RWPE1 (cell line): ENCODE measurements at regions not wholly inside any gene's neighbourhood (a gene's known extent, or its start where the extent isn't known, plus 50 kb on each side); places are given as distances from the start of the nearest gene placed in this dataset.

Source experiments
- CTCF ChIA-PET: fragments of 350-600 bp; sonication (Branson Sonifier 250); formaldehyde crosslinking; extraction: SDS; loops from one replicate; lab custom pipeline; 2021; lab: Yijun Ruan, JAX
- POLR2A ChIA-PET: fragments of 400-600 bp; formaldehyde crosslinking; extraction: SDS; loops from one replicate; lab custom pipeline; 2020; ENCODE audit warnings: antibody characterized with exemption; ENCODE audit not compliant: low non-redundant PET; lab: Yijun Ruan, JAX
- DNase-seq: peaks from one replicate; pipeline ENCODE4 v3.0.0; 2012; ENCODE audit warnings: low spot score
- H3K27ac ChIP-seq: fragments of 450-650 bp; 2 replicates; pipeline ENCODE4 v1.5.1; 2017
- CTCF ChIP-seq: fragments of 450-650 bp; conservative IDR thresholded peaks from 2 replicates; pipeline ENCODE4 v1.5.1; 2017; ENCODE audit warnings: low read depth, mild to moderate bottlenecking

- H3K27ac ChIP-seq: no peak overlapping the region
- no peak for DNase-seq
- ChIA-PET CTCF (interaction anchor here (0.8 kb wide), 1 partner anchor 584 kb away, joined by 3 read pairs; no protein-coding TSS in a partner anchor), POLR2A (no interaction called here)
- no peak for TF ChIP-seq CTCF
Observed at GRCh38 chr12:92619026-92619425, 83.8 kb upstream of the PLEKHG7 start.

- H3K27ac ChIP-seq: no peak overlapping the region
- ChIA-PET CTCF (interaction anchor here (0.7 to 0.9 kb wide), 2 partner anchors 608 to 763 kb away, joined by 3 to 7 read pairs; no protein-coding TSS in a partner anchor), POLR2A (no interaction called here)
- DNase-seq: peak; percentile 30
- no peak for TF ChIP-seq CTCF
Observed at GRCh38 chr12:92615703-92616102, 87.1 kb upstream of the PLEKHG7 start.

- ChIA-PET CTCF (no interaction called here), POLR2A (no interaction called here)
- no peak overlapping the region for H3K27ac ChIP-seq
- no peak for DNase-seq
- no peak for TF ChIP-seq CTCF
Observed at GRCh38 chr12:92615086-92615485, 87.7 kb upstream of the PLEKHG7 start.

GRCh38 chr12:92614502-92614901, 88.3 kb upstream of the PLEKHG7 start:
- ChIA-PET CTCF (no interaction called here), POLR2A (no interaction called here)
- no peak for DNase-seq
- TF ChIP-seq CTCF: no peak
- H3K27ac ChIP-seq: no peak overlapping the region

GRCh38 chr12:92614001-92614400, 88.8 kb upstream of the PLEKHG7 start:
- TF ChIP-seq CTCF: no peak
- H3K27ac ChIP-seq: no peak overlapping the region
- DNase-seq: no peak
- ChIA-PET POLR2A (no interaction called here), CTCF (no interaction called here)

GRCh38 chr12:92612611-92613010, 90.2 kb upstream of the PLEKHG7 start:
- no peak overlapping the region for H3K27ac ChIP-seq
- DNase-seq: no peak
- CTCF ChIA-PET: interaction anchor here (0.6 kb wide), 1 partner anchor 1799 kb away, joined by 4 read pairs; no protein-coding TSS in a partner anchor
- TF ChIP-seq CTCF: no peak
- POLR2A ChIA-PET: no interaction called here
